Retinal pigment epithelial cell (primary cell): ENCODE measurements at regions not wholly inside any gene's neighbourhood (a gene's known extent, or its start where the extent isn't known, plus 50 kb on each side); places are given as distances from the start of the nearest gene placed in this dataset.

Source experiments
- DNase-seq: peaks from one replicate; pipeline ENCODE4 v3.0.0-alpha.2; 2010; ENCODE audit warnings: low read depth
- H3K4me3 ChIP-seq: 2 replicates; pipeline ENCODE4 v1.5.1; 2011; ENCODE audit warnings: mild to moderate bottlenecking, low read length, control low read depth, moderate library complexity
- TF ChIP-seq, protein P1 (sequence below): conservative IDR thresholded peaks from 2 replicates; pipeline ENCODE4 v1.5.1; 2011; ENCODE audit warnings: low read depth, low read length, control low read depth, inconsistent platforms

DNA sequence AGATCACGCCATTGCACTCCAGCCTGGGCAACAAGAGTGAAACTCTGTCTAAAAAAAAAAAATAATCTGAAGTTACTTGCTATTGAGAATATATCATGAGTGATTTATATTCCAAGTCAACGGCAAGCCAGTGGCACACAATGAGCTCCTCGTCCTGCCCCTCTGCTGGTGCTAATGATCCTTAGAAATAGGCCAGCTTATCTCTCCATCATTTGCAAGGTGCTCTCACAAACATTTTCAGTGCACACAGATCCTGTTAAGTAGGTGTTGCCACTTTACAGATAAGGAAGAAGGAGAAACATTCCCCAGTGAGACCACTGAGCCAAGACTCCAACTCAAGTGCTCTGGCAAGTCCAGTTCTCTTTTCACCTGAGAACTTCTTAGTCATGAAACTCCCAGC lies 91.3 kb upstream of the GPR45 start:
- TF ChIP-seq, protein P1, sequence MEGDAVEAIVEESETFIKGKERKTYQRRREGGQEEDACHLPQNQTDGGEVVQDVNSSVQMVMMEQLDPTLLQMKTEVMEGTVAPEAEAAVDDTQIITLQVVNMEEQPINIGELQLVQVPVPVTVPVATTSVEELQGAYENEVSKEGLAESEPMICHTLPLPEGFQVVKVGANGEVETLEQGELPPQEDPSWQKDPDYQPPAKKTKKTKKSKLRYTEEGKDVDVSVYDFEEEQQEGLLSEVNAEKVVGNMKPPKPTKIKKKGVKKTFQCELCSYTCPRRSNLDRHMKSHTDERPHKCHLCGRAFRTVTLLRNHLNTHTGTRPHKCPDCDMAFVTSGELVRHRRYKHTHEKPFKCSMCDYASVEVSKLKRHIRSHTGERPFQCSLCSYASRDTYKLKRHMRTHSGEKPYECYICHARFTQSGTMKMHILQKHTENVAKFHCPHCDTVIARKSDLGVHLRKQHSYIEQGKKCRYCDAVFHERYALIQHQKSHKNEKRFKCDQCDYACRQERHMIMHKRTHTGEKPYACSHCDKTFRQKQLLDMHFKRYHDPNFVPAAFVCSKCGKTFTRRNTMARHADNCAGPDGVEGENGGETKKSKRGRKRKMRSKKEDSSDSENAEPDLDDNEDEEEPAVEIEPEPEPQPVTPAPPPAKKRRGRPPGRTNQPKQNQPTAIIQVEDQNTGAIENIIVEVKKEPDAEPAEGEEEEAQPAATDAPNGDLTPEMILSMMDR = no peak
- DNase-seq = no peak
- H3K4me3 ChIP-seq = no peak overlapping the region

DNA sequence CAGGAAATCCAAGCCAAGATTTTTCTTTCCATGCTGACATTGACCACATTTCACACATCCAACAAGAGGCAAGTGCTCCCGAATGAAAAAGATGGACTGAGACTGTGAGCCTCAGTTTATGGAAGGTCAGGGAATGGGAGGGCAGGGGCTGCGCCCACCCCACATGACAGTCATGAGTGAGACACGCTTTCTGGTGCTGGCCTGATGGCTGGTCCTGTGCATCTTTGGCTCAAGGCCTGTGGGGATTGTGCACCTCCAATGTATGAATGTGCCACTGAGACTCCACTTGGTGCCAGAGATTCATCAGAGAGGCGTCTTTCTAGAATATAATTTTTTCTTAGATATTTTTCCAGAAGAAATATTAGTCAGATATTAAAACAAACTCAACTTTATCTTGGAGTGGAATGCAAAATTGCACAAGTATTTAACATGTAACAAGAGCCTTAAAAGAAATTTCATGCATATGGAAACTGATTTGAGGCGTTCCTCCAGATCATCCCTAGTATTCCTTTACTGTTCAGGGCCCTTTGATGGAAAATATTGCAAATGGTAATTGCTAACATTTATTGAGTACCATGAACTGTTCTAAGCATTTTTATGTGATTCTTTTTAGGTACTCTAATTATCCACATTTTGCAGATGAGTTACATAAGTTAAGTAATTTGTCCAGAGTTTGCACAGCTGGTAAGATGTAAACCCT lies 87.3 kb upstream of the GPR45 start:
- TF ChIP-seq, protein P1 = no peak
- no peak overlapping the region for H3K4me3 ChIP-seq
- DNase-seq = no peak

DNA sequence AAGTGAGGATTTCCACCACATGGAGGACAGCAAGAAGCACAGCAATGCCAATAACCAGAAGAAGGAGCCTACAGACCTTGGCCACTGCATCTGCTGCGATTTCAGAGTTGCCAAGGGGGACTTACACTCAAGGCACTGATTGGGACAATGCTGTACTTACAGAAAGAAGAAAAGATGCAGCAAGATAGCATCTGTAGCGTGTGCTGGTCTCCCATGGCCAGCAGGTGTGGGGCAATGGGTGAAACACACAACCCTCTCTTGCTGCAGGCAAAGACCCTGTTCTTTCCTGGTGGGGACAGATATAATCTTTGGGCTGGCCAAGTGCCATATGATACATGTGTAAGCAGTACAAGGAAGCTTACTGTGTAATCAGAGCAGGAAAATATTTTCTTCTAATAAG lies 85.4 kb upstream of the GPR45 start:
- TF ChIP-seq, protein P1 = no peak
- no peak for DNase-seq
- no peak overlapping the region for H3K4me3 ChIP-seq

DNA sequence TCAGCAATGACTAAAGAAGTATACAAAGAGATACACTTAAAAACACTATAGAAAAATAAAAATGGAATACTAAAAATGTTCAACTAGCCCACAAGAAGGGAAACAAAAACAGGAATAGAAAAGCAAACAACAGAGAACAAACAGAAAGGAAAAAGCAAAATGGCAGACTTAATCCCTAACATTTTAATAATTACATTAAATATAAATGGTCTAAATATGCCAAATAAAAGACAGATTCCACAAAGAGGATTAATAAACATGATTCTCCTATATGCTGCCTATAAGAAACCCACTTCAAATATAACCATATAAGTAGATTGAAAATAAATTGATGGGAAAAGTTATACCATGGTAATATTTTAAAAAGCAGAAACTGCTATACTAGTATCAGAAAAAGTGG lies 83.5 kb upstream of the GPR45 start:
- no peak for DNase-seq
- TF ChIP-seq, protein P1 = no peak
- no peak overlapping the region for H3K4me3 ChIP-seq

DNA sequence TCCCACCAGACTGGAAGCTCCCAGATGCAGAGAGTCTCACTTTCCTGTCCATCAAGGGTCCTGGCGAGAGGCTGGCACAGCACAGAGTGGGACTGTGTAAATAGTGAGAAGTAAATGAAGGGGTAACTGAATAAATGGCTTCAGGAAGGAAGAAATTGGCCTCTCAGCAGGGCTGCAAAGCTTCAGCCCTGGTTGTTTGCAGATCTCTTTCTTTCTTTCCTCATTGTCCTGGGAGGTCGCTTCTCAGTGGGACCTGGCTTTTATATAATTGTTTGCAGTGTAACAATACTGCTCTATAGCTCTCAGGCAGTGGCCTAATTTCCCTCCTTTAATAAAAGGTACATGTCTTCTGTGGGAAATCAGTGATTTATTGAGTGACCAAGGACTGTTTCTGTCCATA lies 74.9 kb upstream of the GPR45 start:
- no peak for DNase-seq

DNA sequence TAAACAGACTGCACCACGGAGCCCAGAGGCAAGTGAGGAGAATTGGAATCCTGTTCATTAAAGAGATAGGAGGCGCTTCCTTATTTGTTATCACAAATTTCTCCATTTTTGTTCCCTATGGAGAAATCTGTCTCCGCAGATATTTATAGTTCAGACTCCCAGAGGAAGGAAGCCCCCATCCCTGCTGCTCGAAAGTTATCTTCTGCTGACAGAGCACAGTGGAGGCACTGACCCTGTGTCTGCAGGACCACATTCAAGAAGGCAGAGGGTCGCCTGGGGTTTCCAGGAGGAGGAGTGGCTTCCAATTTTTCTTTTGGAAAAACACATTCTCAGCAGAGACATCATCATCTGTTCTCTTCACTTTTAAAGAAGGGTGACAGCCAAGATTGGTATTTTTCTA lies 73.0 kb upstream of the GPR45 start:
- no peak overlapping the region for H3K4me3 ChIP-seq
- DNase-seq = no peak
- TF ChIP-seq, protein P1 = no peak

More for the DNA sequence above, 74.9 kb upstream of the GPR45 start:
- TF ChIP-seq, protein P1 = no peak
- H3K4me3 ChIP-seq = no peak overlapping the region

DNA sequence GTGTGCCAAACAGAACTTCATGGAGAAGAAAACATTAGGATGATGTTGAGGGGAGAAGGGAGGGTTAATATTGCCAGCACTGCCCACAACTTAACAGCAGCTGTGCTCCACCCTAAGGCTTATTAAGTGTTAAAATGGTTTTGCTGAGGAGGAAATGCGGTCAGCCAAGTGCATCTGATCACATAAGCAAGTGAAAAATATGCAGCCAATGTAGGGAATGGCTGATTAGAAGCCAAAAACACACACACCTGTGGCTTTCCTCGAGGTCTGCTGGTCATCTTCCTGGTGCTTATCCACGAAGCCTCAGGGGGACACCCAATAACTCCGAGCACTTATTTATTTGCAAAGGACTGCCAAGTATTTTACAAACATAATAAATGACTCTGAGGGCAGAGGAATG lies 66.3 kb upstream of the GPR45 start:
- TF ChIP-seq, protein P1 = no peak
- DNase-seq = no peak
- H3K4me3 ChIP-seq = no peak overlapping the region
